GM18951 (cell line): ENCODE measurements at regions not wholly inside any gene's neighbourhood (a gene's known extent, or its start where the extent isn't known, plus 50 kb on each side); places are given as distances from the start of the nearest gene placed in this dataset.

Source experiments
- POLR2A ChIP-seq: IDR thresholded peaks from 4 replicates; pipeline ENCODE4 v1.6.1; 2011; ENCODE audit warnings: mild to moderate bottlenecking; ENCODE audit not compliant: insufficient read length, insufficient read depth; ENCODE audit errors: extremely low read depth
- in situ Hi-C: fragments of 300-500 bp; cut with MboI; formaldehyde crosslinking; loops from one replicate; pipeline ENCODE4 v1.12.0; 2022; ENCODE audit warnings: low sequenced_read_pairs, mixed read lengths, inconsistent platforms; ENCODE audit not compliant: unreplicated experiment

GRCh38 chr1:95426772-95427171 lies 192.8 kb downstream of the RWDD3 start:
- in situ Hi-C loops: no loop called here
- no peak for TF ChIP-seq POLR2A

DNA sequence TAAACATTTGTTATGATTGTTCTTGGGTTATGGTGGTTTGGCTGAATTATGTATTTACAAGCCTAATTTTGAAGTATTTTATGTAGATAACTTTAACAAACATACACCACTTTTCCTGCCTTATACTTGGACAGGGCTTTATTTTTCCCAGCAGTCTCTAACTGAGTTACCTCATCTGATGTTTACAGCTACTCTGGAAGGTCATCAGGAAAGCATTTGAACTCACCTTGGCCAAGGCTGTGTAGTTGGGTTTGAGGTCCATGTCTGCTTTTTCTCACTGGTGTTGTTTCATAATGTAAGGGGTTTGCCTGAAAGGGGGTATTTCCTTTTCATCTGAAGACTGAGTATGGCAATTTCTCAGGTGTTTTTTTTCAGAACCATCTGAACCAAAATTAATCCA lies 193.5 kb downstream of the RWDD3 start:
- in situ Hi-C loops: no loop called here
- no peak for TF ChIP-seq POLR2A

- TF ChIP-seq POLR2A: no peak
- in situ Hi-C loops: no loop called here
These were observed 197.2 kb downstream of the RWDD3 start for GRCh38 chr1:95431235-95431634.

- no peak for TF ChIP-seq POLR2A
- in situ Hi-C loops: no loop called here
These were observed 201.6 kb downstream of the RWDD3 start for GRCh38 chr1:95435611-95436010.

- TF ChIP-seq POLR2A: no peak
- in situ Hi-C loops: no loop called here
These were observed 203.0 kb downstream of the RWDD3 start for GRCh38 chr1:95437011-95437410.

DNA sequence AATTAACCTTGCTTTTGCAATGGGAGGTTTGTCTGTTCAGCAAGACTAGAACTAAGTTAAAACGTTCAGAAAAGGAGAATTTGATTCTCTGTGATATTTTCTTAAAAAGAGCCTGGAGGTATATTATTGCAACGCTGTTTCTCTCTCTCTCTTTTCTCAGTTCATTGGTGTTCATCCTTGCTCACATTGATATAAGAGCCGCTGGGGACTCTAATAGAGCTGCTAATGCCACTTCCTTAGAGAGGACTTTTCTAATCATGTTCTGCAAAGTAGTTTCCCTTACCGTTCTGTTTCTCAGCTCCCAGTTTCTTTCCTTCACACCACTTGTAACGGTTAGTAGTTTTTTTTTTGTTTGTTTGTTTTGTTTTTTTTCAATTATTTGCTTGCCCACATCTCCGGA lies 203.8 kb downstream of the RWDD3 start:
- no peak for TF ChIP-seq POLR2A
- in situ Hi-C loops: no loop called here

DNA sequence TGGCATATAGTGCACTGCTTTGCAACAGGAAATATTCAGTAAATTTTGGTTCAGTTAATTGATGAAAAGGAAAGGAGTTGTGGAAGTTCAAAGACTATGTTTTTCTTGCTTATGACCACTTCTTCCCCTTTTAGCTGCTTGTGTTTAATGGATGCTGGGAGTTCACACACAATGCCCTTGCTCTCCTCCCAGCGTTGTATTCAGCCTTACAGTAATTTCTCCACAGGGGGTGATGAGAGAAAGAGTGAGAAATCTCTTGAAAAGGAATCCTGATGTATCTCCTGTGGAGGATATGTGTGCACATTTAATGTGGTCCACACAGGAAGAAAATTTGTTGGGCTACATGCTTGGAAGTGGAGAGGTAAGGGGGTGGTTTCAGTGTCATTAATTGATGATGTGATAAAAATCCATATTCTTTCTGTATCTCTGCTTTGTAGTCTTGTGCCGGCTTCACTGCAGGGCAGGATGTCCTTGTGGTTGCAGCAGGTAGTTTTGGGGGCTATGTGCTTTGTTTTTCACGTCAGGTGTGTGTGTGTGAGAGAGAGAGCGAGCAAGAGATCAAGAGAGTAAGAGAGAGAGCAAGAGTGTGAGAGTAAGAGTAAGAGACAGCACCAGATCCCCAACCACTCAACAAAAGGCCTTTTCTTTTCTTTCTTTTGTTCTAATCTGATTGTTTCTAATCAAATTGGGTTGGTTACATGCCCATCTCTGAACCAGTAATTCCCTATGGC lies 204.4 kb downstream of the RWDD3 start:
- no peak for TF ChIP-seq POLR2A
- in situ Hi-C loops: no loop called here

DNA sequence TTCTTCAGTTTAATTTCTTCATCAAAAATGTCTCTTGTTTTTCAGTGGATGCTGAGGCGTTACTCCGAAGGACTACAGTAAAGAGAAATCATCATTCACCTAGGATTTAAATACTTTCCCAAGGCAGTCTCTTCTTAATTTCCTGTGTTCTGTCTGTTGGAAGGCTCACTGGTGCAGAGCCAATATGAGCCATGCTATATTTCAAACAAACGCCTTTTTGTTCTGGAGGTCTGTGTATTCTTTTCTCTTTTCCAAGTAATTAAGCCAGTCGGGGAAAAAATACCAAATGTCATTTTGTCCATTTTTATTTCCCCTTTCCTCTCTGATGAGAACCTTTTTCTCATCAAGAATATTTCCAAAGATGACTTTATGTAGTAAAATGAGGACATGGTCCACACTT lies 206.5 kb downstream of the RWDD3 start:
- in situ Hi-C loops: no loop called here

DNA sequence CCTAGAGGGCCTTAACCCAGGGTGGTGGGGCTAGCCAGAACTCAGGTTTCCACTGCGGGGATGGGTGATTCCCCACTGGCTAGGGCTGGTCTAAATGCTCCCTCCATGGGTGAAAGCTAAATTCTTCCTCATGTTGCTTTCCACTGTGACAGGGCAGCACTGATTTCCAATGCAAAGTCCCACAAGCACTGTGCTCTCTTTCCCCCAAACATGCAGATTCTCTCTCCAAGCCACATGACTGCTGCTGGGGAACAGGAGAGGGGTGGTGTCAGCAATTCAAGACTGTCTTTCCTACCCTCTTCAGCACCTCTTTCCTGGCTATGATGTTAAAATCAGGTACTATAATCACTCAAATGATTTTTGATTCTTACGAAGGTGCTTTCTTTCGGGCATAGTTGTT lies 215.5 kb downstream of the RWDD3 start:
- in situ Hi-C loops: no loop called here
- TF ChIP-seq POLR2A: no peak

More for the DNA sequence above, 206.5 kb downstream of the RWDD3 start:
- TF ChIP-seq POLR2A: no peak

DNA sequence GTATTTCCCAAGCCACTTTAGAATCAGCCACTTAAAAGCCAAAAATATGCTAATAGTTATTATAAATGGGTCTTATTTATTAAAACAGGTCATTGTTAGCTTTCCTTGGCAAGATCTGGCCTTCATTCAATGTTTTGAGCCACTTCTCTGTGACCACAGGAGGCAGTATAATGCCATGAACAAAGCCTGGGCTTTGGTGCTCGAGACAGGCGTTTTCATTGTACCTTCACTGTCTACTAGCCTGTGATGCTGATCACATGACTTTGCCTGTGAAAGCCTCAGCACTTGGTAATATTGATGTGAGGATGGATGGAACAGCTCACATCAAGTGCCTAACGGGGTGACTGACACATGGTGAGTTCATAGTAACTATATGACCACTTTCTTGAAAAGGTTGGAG lies 217.0 kb downstream of the RWDD3 start:
- TF ChIP-seq POLR2A: no peak

GRCh38 chr1:95451904-95452303 lies 217.9 kb downstream of the RWDD3 start:
- in situ Hi-C loops: no loop called here
- no peak for TF ChIP-seq POLR2A

More for the DNA sequence above, 217.0 kb downstream of the RWDD3 start:
- in situ Hi-C loops: no loop called here

DNA sequence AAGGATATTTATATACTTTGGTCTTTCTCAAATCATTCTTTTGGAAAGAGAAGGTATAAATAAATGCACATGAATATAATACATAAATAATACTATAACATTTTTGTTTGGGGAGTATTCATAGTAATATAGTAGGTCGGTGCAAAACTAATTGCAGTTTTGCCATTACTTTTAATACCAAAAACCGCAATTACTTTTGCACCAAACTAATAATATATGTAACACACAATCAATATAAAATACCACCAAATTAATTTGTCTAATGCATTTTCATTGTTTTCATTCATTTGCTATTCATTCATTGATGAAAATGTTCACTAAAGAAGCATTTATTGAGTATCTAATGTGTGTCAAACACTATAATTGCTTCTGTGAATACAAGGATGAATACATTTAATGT lies 219.0 kb downstream of the RWDD3 start:
- in situ Hi-C loops: no loop called here
- no peak for TF ChIP-seq POLR2A

- in situ Hi-C loops: no loop called here
These were observed 233.0 kb downstream of the RWDD3 start for GRCh38 chr1:95467036-95467435.

DNA sequence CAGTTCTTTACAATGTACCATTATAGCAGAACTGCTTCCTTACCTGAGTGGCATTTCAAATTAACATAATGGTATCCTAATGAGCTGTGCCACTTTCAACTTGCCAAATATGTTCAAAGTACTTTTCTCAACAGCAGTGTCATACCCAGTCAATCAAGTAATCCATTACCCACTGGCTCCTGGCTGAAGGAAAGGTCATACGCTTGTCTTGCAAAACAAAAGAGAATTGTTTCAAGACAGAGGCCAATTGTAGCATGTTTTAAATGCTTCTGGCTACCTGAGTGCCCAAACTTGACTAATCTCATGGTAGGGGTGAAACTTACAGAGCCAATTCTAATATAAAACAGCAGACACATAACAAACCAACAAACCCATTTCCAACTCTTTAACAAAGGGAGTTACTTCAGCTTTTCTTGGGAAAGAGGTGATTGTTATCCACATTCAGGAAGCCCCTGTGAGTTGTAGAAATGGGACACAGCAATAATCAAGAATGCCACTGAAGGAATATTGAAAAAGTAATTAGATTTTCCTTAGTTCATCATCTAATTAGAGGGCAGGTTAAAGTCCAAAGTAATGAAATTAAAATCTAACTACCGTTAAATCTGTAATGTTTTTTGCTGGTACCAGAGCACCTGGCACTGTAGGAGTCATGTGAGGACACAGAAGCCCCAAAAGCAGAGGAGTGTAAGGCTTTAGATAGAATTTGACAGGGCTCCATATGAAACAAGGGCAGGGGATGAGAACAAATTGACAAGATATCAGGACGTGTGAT lies 241.9 kb downstream of the RWDD3 start:
- no peak for TF ChIP-seq POLR2A
- in situ Hi-C loops: no loop called here

More at GRCh38 chr1:95467036-95467435, 233.0 kb downstream of the RWDD3 start:
- TF ChIP-seq POLR2A: no peak
